Endothelial cell of umbilical vein (primary cell): ENCODE measurements at regions not wholly inside any gene's neighbourhood (a gene's known extent, or its start where the extent isn't known, plus 50 kb on each side); places are given as distances from the start of the nearest gene placed in this dataset.

Source experiments
- CTCF ChIP-seq, 2 donors: IDR thresholded peaks; 1 replicate in 1 of 2; 2 replicates in 1 of 2; pipeline ENCODE4 v1.5.1; 2011; ENCODE audit warnings: low read length in 2 of 2, mild to moderate bottlenecking in 2 of 2, moderate library complexity in 2 of 2, control low read depth in 1 of 2, inconsistent platforms in 1 of 2, low read depth in 1 of 2; ENCODE audit not compliant: insufficient read depth in 1 of 2; ENCODE audit errors: extremely low read depth in 1 of 2
- MYC ChIP-seq: IDR thresholded peaks from one replicate; pipeline ENCODE4 v1.6.1; 2011; ENCODE audit warnings: mild to moderate bottlenecking, low read depth, low read length
- POLR2AphosphoS5 ChIP-seq: IDR thresholded peaks from 2 replicates; pipeline ENCODE4 v1.6.1; 2012; ENCODE audit warnings: low read depth, mild to moderate bottlenecking, control low read depth, low read length, moderate library complexity; ENCODE audit not compliant: insufficient read depth

- no peak for TF ChIP-seq MYC
- TF ChIP-seq POLR2AphosphoS5 = no peak
- no peak for TF ChIP-seq CTCF (IDR thresholded peaks at IDR 0.05; ENCODE audit: extremely low read depth in 1 of 2, insufficient read depth in 1 of 2, low read depth in 1 of 2, low read length in 2 of 2)
Observed at GRCh38 chr3:110494728-110495127, 576.9 kb upstream of the NECTIN3 start.
